DOHH2 (cell line): ENCODE measurements at regions not wholly inside any gene's neighbourhood (a gene's known extent, or its start where the extent isn't known, plus 50 kb on each side); places are given as distances from the start of the nearest gene placed in this dataset.
"Not testable (repeated sequence)": the region's sequence is repeated elsewhere in the genome, so short reads cannot be mapped to it uniquely, and the experiment has no call there.

ENCODE experiments used
- H3F3A ChIP-seq: fragments of 200-600 bp; sonication (generic), shearing (Covaris generic); 2 replicates; pipeline ENCODE4 v1.6.0; 2016; ENCODE audit warnings: antibody characterized with exemption, mild to moderate bottlenecking; ENCODE audit not compliant: control insufficient read depth, insufficient read depth
- H3K27ac ChIP-seq: fragments of 200-600 bp; sonication (generic); 2 replicates; pipeline ENCODE4 v1.5.1; 2014; ENCODE audit warnings: low read depth, mild to moderate bottlenecking, low read length, moderate library complexity
- H3K27me3 ChIP-seq: fragments of 200-600 bp; sonication (generic); 2 replicates; pipeline ENCODE4 v1.6.1; 2014; ENCODE audit warnings: mild to moderate bottlenecking, low read length, mixed read lengths; ENCODE audit not compliant: control insufficient read depth
- H3K36me3 ChIP-seq: fragments of 200-600 bp; sonication (generic); 2 replicates; pipeline ENCODE4 v1.6.1; 2014; ENCODE audit warnings: mild to moderate bottlenecking, low read length, moderate library complexity, mixed read lengths; ENCODE audit not compliant: control insufficient read depth
- H3K4me1 ChIP-seq: fragments of 200-600 bp; sonication (generic); 2 replicates; pipeline ENCODE4 v1.6.1; 2014; ENCODE audit warnings: mild to moderate bottlenecking, low read length, mixed read lengths; ENCODE audit not compliant: control insufficient read depth
- H3K4me2 ChIP-seq: fragments of 200-600 bp; sonication (generic); 2 replicates; pipeline ENCODE4 v1.6.0; 2014; ENCODE audit warnings: mild to moderate bottlenecking, low read length, moderate library complexity
- H3K4me3 ChIP-seq: fragments of 200-600 bp; sonication (generic); 2 replicates; pipeline ENCODE4 v1.5.1; 2014; ENCODE audit warnings: mild to moderate bottlenecking, low read length, mixed read lengths
- H3K79me2 ChIP-seq: fragments of 200-600 bp; sonication (generic); 2 replicates; pipeline ENCODE4 v1.6.1; 2014; ENCODE audit warnings: mild to moderate bottlenecking, low read length, mixed read lengths; ENCODE audit not compliant: control insufficient read depth
- H3K9me2 ChIP-seq: fragments of 200-600 bp; sonication (generic); replicated peaks from 2 replicates; pipeline ENCODE4 v1.6.1; 2014; ENCODE audit warnings: mild to moderate bottlenecking, low read length, mixed read lengths; ENCODE audit not compliant: control insufficient read depth
- H3K9me3 ChIP-seq: fragments of 200-600 bp; sonication (generic); 2 replicates; pipeline ENCODE4 v1.6.1; 2014; ENCODE audit warnings: antibody characterized with exemption, low read length, mixed read lengths; ENCODE audit not compliant: control insufficient read depth, insufficient read depth
- H4K20me1 ChIP-seq: fragments of 200-600 bp; sonication (generic); 2 replicates; pipeline ENCODE4 v1.6.0; 2014; ENCODE audit warnings: low read depth, mild to moderate bottlenecking, antibody characterized with exemption, low read length, moderate library complexity; ENCODE audit not compliant: control insufficient read depth, insufficient read depth
- CTCF ChIP-seq: fragments of 200-600 bp; sonication (generic); IDR thresholded peaks from one replicate; pipeline ENCODE4 v1.5.1; 2014; ENCODE audit warnings: antibody characterized with exemption, mild to moderate bottlenecking, low read depth, low read length; ENCODE audit not compliant: poor library complexity, severe bottlenecking
- EZH2phosphoT487 ChIP-seq: fragments of 200-600 bp; sonication (generic); IDR thresholded peaks from 2 replicates; pipeline ENCODE4 v1.6.1; 2017; ENCODE audit warnings: borderline replicate concordance, mild to moderate bottlenecking, antibody characterized with exemption, low read length, moderate library complexity, mixed read lengths

- Histone ChIP-seq H3K4me3 (no peak overlapping the region), H3F3A (no peaks in the 10 kb centered on the region), H4K20me1 (no peaks in the 10 kb centered on the region), H3K27me3 (no peaks in the 10 kb centered on the region), H3K36me3 (no peaks in the 10 kb centered on the region), H3K79me2 (no peaks in the 10 kb centered on the region), H3K27ac (no peak overlapping the region), H3K9me2 (no peaks in the 10 kb centered on the region), H3K4me2 (no peak overlapping the region), H3K4me1 (no peaks in the 10 kb centered on the region), H3K9me3 (peaks cover 18% of the 10 kb centered on the region)
- no peak for TF ChIP-seq EZH2phosphoT487
- TF ChIP-seq CTCF: no peak
Observed at GRCh38 chr1:43098200-43098599, 73.9 kb downstream of the EBNA1BP2 start.

- not testable (repeated sequence) for H3K79me2 ChIP-seq, H3F3A ChIP-seq, H3K9me2 ChIP-seq, H3K4me3 ChIP-seq, H3K27ac ChIP-seq, H3K4me2 ChIP-seq, H3K4me1 ChIP-seq, H3K27me3 ChIP-seq, H3K36me3 ChIP-seq, H3K9me3 ChIP-seq, H4K20me1 ChIP-seq
Observed at GRCh38 chr1:43096528-43096927, 75.6 kb downstream of the EBNA1BP2 start.

- H3K9me2 ChIP-seq, H3K36me3 ChIP-seq, H3F3A ChIP-seq, H3K4me1 ChIP-seq, H4K20me1 ChIP-seq, H3K4me3 ChIP-seq, H3K4me2 ChIP-seq, H3K9me3 ChIP-seq, H3K27ac ChIP-seq, H3K79me2 ChIP-seq, H3K27me3 ChIP-seq: not testable (repeated sequence)
Observed at GRCh38 chr1:43090812-43091211, 81.3 kb downstream of the EBNA1BP2 start.

GRCh38 chr1:43090157-43090556 is 81.9 kb downstream of the EBNA1BP2 start:
- H3K27ac ChIP-seq, H3K9me3 ChIP-seq, H3K27me3 ChIP-seq, H3K4me1 ChIP-seq, H3K36me3 ChIP-seq, H3K4me3 ChIP-seq, H3F3A ChIP-seq, H4K20me1 ChIP-seq, H3K9me2 ChIP-seq, H3K4me2 ChIP-seq, H3K79me2 ChIP-seq: not testable (repeated sequence)

- Histone ChIP-seq H3K9me3 (no peaks in the 10 kb centered on the region), H3K4me2 (no peak overlapping the region), H3K79me2 (no peaks in the 10 kb centered on the region), H3K27me3 (peaks cover 8% of the 10 kb centered on the region; the same call in 1 of the 2 replicates), H3K36me3 (no peaks in the 10 kb centered on the region), H3K4me3 (no peak overlapping the region), H3F3A (no peaks in the 10 kb centered on the region), H3K4me1 (no peaks in the 10 kb centered on the region), H4K20me1 (no peaks in the 10 kb centered on the region), H3K27ac (no peak overlapping the region), H3K9me2 (no peaks in the 10 kb centered on the region)
- TF ChIP-seq EZH2phosphoT487 (no peak), CTCF (no peak)
Observed at GRCh38 chr1:43083375-43083891, 88.7 kb downstream of the EBNA1BP2 start.
